ENCODE measurements at regions not wholly inside any gene's neighbourhood (a gene's known extent, or its start where the extent isn't known, plus 50 kb on each side); places are given as distances from the start of the nearest gene placed in this dataset.

- H3K4me1 ChIP-seq (ENCODE audit: control insufficient read depth in 5 of 5, insufficient read depth in 5 of 5, low read length in 5 of 5), result peaks cover 0 to 7% (median 0%) of the 10 kb centered on the region in 5 donors
- no peak for ATAC-seq (ENCODE audit: insufficient read depth, low FRiP score)
- DNase-seq, result no peak
- H3K36me3 ChIP-seq (ENCODE audit: control insufficient read depth in 4 of 4, insufficient read depth in 4 of 4, low read length in 4 of 4), result no peaks in the 10 kb centered on the region
- H3K9ac ChIP-seq (ENCODE audit: insufficient read depth in 1 of 2, low read length in 2 of 2), result no peak overlapping the region
- no peak overlapping the region for H3K4me3 ChIP-seq
- no peaks in the 10 kb centered on the region for H3K9me3 ChIP-seq (ENCODE audit: control insufficient read depth in 4 of 4, insufficient read depth in 3 of 4, low read length in 3 of 4)
- TF ChIP-seq CTCF (IDR thresholded peaks at IDR 0.05; ENCODE audit: control extremely low read depth, extremely low read depth), result no peak
- 91 to 95% methylated on average over 3 of the region's 3 CpGs for WGBS, 2 donors
- no peaks in the 10 kb centered on the region for H3K27me3 ChIP-seq (ENCODE audit: control insufficient read depth in 3 of 3, insufficient read depth in 3 of 3, low read length in 2 of 3)
- H3K27ac ChIP-seq (ENCODE audit: low read depth in 1 of 2, low read length in 1 of 2), result no peak overlapping the region
Measured at GRCh38 chr5:54870271-54870670, 115.1 kb downstream of the ESM1 start.

GRCh38 chr5:54869691-54870090, 115.7 kb downstream of the ESM1 start:
- ATAC-seq (ENCODE audit: insufficient read depth, low FRiP score), result no peak

GRCh38 chr5:54868511-54869483, 116.6 kb downstream of the ESM1 start:
- whole genome bisulfite sequencing, 2 donors, result 82 to 91% methylated on average over 12 of the region's 12 CpGs
- Histone ChIP-seq H3K4me3 (no peak overlapping the region), H3K9ac (ENCODE audit: insufficient read depth in 1 of 2, low read length in 2 of 2) (no peak overlapping the region), H3K4me1 (ENCODE audit: control insufficient read depth in 5 of 5, insufficient read depth in 5 of 5, low read length in 5 of 5) (peaks cover 0 to 1% (median 0%) of the 10 kb centered on the region in 5 donors), H3K27me3 (ENCODE audit: control insufficient read depth in 3 of 3, insufficient read depth in 3 of 3, low read length in 2 of 3) (no peaks in the 10 kb centered on the region), H3K36me3 (ENCODE audit: control insufficient read depth in 4 of 4, insufficient read depth in 4 of 4, low read length in 4 of 4) (no peaks in the 10 kb centered on the region), H3K9me3 (ENCODE audit: control insufficient read depth in 4 of 4, insufficient read depth in 3 of 4, low read length in 3 of 4) (no peaks in the 10 kb centered on the region), H3K27ac (ENCODE audit: low read depth in 1 of 2, low read length in 1 of 2) (no peak overlapping the region)
- ATAC-seq (ENCODE audit: insufficient read depth, low FRiP score) (no peak), DNase-seq (no peak)
- TF ChIP-seq CTCF (IDR thresholded peaks at IDR 0.05; ENCODE audit: control extremely low read depth, extremely low read depth), result no peak

More at GRCh38 chr5:54869691-54870090, 115.7 kb downstream of the ESM1 start:
- no peaks in the 10 kb centered on the region for H3K9me3 ChIP-seq (ENCODE audit: control insufficient read depth in 4 of 4, insufficient read depth in 3 of 4, low read length in 3 of 4)
- H3K27ac ChIP-seq (ENCODE audit: low read depth in 1 of 2, low read length in 1 of 2), result no peak overlapping the region
- H3K4me3 ChIP-seq, result no peak overlapping the region
- no peak for DNase-seq
- H3K27me3 ChIP-seq (ENCODE audit: control insufficient read depth in 3 of 3, insufficient read depth in 3 of 3, low read length in 2 of 3), result no peaks in the 10 kb centered on the region
- TF ChIP-seq CTCF (IDR thresholded peaks at IDR 0.05; ENCODE audit: control extremely low read depth, extremely low read depth), result no peak
- H3K4me1 ChIP-seq (ENCODE audit: control insufficient read depth in 5 of 5, insufficient read depth in 5 of 5, low read length in 5 of 5), result peaks cover 0 to 5% (median 0%) of the 10 kb centered on the region in 5 donors
- no peak overlapping the region for H3K9ac ChIP-seq (ENCODE audit: insufficient read depth in 1 of 2, low read length in 2 of 2)
- no peaks in the 10 kb centered on the region for H3K36me3 ChIP-seq (ENCODE audit: control insufficient read depth in 4 of 4, insufficient read depth in 4 of 4, low read length in 4 of 4)
- 94 to 97% methylated on average over 1 of the region's 1 CpG for WGBS, 2 donors

Measured in lung (tissue), 11 donors.